Muscle of back (tissue), 3 donors: ENCODE measurements at regions not wholly inside any gene's neighbourhood (a gene's known extent, or its start where the extent isn't known, plus 50 kb on each side); places are given as distances from the start of the nearest gene placed in this dataset.
"Not testable (repeated sequence)": the region's sequence is repeated elsewhere in the genome, so short reads cannot be mapped to it uniquely, and the experiment has no call there.

Source experiments
- DNase-seq, 3 donors: peaks; one replicate each; pipeline versions ENCODE4 v3.0.0 to v3.0.0-alpha.2; 2013

GRCh38 chr12:4156317-4156716, 117.2 kb upstream of the CCND2 start:
- DNase-seq = no peak

DNA sequence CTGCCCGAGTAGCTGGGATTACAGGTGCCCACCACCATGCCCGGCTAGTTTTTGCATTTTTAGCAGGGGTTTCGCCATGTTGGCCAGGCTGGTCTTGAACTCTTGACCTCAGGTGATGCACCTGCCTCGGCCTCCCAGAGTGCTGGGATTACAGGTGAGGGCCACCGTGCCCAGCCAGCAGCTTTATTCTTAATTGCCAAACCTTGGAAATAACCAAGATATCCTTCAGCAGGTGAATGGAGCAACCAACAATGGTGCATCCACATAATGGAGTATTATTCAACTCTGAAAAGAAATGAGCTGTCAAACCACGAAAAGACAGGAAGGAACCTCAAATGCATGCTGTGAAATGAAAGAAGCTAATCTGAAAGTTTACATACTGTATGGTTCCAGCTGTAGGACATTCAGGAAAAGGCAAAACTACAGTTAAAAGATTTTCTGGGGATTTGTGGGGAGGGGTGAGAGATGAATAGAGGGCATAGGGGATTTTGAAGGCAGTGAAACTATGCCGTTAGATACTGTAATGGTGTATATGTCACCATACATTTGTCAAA, 118.8 kb upstream of the CCND2 start:
- DNase-seq = no peak

- DNase-seq = no peak
Observed at GRCh38 chr12:4153343-4153892, 120.1 kb upstream of the CCND2 start.

DNA sequence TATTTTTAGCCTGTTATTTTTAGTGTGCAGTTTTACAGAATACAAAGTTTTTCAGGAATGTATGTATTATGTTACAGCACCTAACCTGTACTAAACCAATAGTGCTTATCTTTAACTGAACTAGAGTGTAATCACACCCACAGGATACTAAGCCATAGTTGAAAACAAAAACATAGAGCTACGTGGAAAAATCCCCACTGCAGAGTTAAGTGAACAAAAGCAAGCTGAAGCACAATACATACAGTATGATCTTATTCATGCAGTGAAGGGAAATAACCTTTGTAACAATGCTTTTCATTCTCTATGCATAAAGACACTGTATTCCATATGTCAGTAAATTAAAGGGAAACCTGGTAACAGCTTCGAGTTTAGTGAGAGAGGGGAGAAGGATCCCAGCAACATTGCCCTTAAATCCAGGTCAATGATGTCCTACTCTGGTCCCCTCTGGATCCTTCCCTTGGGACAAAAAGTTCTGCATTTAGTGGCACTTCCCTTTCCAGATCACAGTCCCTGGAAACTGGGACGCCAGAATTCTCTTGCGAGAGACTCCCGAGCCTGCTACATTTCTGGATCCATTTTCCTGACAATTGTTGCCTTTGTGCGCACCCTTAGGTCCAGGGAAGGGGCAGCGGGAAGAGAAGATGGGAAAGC, 121.3 kb upstream of the CCND2 start:
- DNase-seq = no peak

- DNase-seq = no peak
Observed at GRCh38 chr12:4151362-4152121, 122.0 kb upstream of the CCND2 start.

DNA sequence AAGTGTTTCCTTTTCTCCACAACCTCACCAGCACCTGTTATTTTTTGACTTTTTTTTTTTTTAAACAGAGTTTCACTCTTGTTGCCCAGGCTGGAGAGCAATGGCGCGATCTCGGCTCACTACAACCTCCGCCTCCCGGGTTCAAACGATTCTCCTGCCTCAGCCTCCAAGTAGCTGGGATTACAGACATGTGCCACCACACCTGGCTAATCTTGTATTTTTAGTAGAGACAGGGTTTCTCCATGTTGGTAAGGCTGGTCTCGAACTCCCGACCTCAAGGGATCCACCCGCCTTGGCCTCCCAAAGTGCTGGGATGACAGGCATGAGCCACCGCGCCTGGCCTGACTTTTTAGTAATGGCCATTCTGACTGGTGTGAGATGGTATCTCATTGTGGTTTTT, 123.2 kb upstream of the CCND2 start:
- DNase-seq = not testable (repeated sequence)

DNA sequence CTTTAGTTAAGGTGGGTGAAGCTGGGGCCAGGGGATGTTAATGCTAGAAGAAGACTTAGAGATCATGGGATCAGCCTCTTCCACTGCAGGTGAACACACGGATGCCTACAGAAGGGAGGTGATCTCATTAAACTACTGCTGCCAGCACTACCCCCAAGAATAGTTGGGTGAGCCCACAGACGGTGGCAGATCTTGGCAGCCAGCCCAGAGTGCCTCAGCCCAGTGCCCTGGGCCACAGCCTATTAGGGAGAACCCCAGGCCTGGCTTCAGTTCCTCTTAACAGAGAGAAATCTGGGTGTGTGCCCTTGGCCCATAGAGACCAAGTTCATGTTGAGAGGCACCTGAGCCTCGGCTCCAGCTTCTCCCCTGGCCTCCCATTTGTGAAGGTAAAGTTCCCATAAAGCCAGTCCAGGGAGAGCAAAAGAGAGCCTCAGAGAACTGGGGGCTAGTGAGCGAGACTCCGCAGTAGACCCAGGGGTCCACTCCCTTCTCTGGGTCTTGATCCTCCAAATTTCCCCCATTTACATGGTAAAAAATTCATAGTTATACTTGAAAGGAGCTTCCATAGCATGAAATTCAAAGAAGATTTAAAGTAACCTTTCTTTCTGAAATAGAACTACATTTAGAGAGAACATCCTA, 125.0 kb upstream of the CCND2 start:
- DNase-seq = no peak

DNA sequence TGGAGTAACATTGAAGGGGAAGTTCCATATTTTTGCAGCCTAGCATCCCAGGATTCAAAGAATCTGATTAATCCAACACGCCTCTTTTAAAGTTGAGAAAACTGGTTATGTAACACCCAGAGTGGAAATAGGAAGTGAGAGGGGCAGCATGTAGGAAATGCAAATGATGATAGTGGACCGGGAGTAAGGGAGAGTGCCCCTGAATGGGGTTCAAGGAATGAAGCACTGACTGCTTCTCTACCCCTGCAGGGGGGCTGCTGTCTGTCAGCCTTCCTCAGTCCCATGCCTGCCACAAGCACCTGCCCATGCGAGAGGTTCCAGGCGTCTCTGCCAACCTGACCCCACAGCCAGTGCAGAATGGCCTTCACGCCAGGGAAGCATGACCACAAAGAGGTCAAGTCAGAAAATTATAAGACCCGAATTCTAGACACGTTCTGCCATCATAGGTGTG, 126.5 kb upstream of the CCND2 start:
- DNase-seq = no peak

- DNase-seq = no peak
Observed at GRCh38 chr12:4145990-4146859, 127.3 kb upstream of the CCND2 start.

GRCh38 chr12:4144676-4145075, 128.9 kb upstream of the CCND2 start:
- DNase-seq = no peak

DNA sequence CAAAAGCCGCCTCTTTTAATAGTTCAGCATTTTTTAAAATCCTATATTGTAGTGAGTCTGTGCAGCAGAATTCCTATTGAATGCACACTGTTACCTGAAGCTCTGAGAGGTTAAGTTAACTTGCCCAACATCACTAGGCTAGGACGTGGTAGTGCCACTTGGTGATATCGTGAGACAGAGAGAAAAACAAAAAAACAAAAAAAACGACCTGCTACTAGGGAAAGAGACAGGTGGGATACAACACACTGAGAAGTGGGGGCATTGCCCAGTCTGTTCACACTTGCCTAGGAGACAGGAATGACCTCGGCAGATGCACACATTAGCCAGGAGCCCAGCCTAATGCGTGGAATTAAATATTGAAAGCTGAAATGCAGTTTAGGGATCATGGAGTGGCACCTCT, 129.7 kb upstream of the CCND2 start:
- no peak for DNase-seq

GRCh38 chr12:4141348-4142270, 132.0 kb upstream of the CCND2 start:
- peak in 2 of 3 donors; percentile 74 to 82 for DNase-seq

GRCh38 chr12:4140581-4141301, 132.8 kb upstream of the CCND2 start:
- peak in 2 of 3 donors; percentile 82 to 89 for DNase-seq

DNA sequence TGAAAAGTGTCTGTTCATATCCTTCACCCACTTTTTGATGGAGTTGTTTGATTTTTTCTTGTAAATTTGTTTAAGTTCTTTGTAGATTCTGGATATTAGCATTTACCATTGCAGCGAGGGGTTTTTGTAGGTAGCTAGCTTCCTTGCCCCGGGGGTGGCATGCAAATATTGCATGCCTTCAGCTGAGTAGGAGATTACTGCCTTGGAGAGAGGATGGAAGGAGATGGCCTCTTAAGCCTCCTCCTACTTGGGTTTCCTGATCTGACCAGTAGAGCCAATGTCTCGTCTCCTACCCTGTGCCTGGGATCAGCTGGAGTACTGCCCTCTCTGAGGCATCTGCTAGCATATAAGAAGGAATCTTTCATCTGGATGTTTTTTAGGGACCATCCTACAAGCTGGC, 134.4 kb upstream of the CCND2 start:
- DNase-seq = no peak

DNA sequence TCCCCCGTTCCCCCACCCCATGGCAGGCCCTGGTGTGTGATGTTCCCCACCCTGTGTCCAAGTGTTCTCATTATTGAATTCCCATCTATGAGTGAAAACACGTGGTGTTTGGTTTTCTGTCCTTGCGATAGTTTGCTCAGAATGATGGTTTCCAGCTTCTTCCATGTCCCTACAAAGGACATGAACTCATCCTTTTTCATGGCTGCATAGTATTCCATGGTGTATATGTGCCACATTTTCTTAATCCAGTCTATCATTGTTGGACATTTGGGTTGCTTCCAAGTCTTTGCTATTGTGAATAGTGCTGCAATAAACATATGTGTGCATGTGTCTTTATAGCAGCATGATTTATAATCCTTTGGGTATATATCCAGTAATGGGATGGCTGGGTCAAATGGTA, 135.0 kb upstream of the CCND2 start:
- DNase-seq = not testable (repeated sequence)

DNA sequence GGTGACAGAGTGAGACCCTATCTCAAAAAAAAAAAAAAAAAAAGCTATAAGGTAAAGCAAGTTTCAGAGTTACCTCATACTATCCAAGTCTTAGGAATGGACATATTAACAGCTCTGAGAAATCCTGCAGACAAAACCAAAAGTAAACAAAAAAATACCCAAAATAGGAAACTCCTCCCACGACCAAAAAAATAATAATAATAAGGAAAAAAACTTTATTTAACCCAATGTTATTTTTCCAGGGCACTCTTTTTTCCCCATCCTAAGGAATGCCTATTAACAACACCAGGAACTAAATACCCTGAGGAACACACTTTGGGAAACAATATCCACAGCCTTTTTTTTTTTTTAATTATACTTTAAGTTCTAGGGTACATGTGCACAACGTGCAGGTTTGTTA, 135.5 kb upstream of the CCND2 start:
- DNase-seq = no peak

DNA sequence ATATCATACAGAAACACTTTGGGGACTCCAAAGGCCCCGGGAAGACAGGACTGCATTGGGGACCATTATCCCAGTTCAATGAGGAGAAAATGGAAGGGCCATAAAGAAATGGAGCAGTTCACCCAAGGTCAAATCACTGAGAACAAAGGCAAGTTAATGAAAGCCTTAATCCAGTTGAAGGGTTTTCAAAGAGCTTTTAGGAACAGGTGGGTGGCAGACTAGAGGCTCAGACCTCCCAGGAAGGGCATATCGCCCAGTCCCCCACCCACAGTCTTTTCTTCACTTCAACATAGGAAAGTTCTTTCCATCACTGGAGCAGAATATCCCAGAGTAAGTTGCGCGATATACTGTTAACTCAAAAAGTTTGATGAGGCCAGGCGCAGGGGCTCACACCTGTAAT, 136.1 kb upstream of the CCND2 start:
- DNase-seq = no peak

DNA sequence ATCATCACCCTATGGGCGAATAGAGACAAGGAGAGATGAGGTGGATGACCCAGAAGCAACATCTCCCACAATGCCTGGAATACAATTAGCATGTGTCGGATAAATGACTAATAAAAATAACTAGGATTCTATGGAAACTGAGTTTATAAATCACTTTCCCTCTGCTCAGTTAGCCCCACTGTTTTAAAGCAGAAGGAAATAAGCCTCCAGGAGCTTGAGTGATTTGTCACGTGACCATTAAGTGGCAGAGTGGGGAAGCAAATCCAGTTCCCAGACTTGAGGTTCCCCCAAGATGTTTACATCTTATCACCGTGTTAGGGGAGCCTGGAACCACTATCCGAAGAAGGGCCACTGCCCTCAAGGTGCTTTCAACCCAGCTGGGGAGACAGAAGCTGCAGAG, 136.5 kb upstream of the CCND2 start:
- no peak for DNase-seq

DNA sequence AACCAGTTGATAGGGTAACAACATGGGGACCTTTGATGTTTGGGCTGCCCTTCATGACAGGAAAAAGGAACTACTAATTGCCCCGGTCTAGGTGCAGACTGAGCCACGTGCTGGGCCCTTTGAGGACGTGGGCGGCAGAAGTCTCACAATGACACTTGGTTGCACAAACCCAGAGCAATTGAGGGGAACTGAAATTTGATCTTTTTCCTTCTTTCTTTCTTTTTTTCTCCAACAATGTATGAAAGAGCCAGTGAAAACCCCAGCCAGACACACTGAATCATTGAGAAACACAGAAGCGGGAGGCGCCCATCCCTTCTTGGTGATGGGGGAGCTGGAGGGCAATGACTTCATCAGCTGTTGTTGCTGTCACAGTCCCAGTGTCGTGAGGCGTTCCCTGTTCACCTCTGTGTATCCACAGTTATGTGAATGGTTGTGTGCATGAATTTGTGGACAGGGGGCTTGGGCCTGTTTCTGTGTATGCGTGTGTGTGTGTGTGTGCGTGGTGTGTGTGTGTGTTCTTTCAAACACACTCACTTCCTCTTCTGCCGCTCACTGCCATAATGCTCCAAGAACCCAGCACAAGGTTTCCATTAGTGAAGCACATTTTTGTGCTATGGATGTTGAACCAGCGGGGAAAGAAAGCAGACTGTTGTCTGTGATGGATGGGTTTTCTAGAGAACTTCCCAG, 137.5 kb upstream of the CCND2 start:
- DNase-seq = peak; percentile 56 to 86 (median 69)
